Vagina (tissue), 2 donors: ENCODE measurements at regions not wholly inside any gene's neighbourhood (a gene's known extent, or its start where the extent isn't known, plus 50 kb on each side); places are given as distances from the start of the nearest gene placed in this dataset.

Source experiments
- DNase-seq, 2 donors: peaks; one replicate each; pipeline ENCODE4 v3.0.0-alpha.2; 2017; ENCODE audit errors: extremely low spot score in 2 of 2
- H3K27ac ChIP-seq: fragments of 200-600 bp; sonication (generic); one replicate; pipeline ENCODE4 v1.5.1; 2019
- H3K27me3 ChIP-seq: fragments of 200-600 bp; sonication (generic); one replicate; pipeline ENCODE4 v1.5.1; 2019
- H3K36me3 ChIP-seq, 2 donors: fragments of 200-600 bp; sonication (generic); one replicate each; pipeline ENCODE4 v1.5.1; 2017 to 2019
- H3K4me1 ChIP-seq: fragments of 200-600 bp; sonication (generic); one replicate; pipeline ENCODE4 v1.5.1; 2019
- H3K4me3 ChIP-seq, 2 donors: fragments of 200-600 bp; sonication (generic); 1 replicate in 1 of 2; 2 replicates in 1 of 2; pipeline ENCODE4 v1.5.1; 2016 to 2019
- H3K9me3 ChIP-seq: fragments of 200-600 bp; sonication (generic); one replicate; pipeline ENCODE4 v1.5.1; 2019
- POLR2A ChIP-seq, 2 donors: fragments of 450-650 bp; IDR thresholded peaks; one replicate each; pipeline ENCODE4 v1.6.1; 2017; ENCODE audit warnings: antibody characterized with exemption in 2 of 2, mild to moderate bottlenecking in 2 of 2, moderate library complexity in 2 of 2
- POLR2AphosphoS5 ChIP-seq, 2 donors: sonication (generic); formaldehyde crosslinking; IDR thresholded peaks; one replicate each; pipeline ENCODE4 v1.9.0; 2017; ENCODE audit warnings: antibody characterized with exemption in 2 of 2, mild to moderate bottlenecking in 2 of 2, low read depth in 1 of 2; ENCODE audit not compliant: insufficient read depth in 1 of 2
- intact Hi-C: fragments of 100-400 bp; cut with DNase I; formaldehyde crosslinking; loops from one replicate; pipeline ENCODE4 v1.15.1; 2023
- TF ChIP-seq, protein P1 (sequence below), 3 experiments: fragments of 450-650 bp in 2 of 3; fragments of 200-600 bp in 1 of 3; sonication (generic) in 1 of 3; IDR thresholded peaks; one replicate each; pipeline ENCODE4 v1.5.1; 2017 to 2019; ENCODE audit warnings: antibody characterized with exemption in 3 of 3, mild to moderate bottlenecking in 2 of 3, moderate library complexity in 2 of 3

DNA sequence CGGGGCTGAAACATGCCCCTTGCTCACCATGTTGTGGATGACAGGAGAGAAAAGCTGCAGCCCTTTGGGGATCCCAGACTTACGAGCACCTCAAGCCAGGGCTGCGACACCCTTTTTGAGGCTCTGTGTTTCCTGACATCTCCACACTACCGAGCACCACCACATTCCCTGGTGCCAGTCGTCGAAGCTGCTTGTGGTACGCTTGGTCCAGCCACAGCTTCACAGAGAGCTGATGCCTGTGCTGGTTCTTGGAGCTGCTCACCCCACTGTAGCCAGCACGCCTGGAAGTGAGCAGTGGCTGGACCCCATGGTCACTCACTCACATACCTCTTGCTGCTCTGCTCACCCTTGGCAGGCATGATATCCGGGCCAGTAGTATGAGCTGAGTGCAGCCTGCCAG lies 367.5 kb downstream of the SLITRK6 start:
- no peak for DNase-seq
- H3K4me1 ChIP-seq: no peaks in the 10 kb centered on the region
- no peaks in the 10 kb centered on the region for H3K27me3 ChIP-seq
- TF ChIP-seq, protein P1, sequence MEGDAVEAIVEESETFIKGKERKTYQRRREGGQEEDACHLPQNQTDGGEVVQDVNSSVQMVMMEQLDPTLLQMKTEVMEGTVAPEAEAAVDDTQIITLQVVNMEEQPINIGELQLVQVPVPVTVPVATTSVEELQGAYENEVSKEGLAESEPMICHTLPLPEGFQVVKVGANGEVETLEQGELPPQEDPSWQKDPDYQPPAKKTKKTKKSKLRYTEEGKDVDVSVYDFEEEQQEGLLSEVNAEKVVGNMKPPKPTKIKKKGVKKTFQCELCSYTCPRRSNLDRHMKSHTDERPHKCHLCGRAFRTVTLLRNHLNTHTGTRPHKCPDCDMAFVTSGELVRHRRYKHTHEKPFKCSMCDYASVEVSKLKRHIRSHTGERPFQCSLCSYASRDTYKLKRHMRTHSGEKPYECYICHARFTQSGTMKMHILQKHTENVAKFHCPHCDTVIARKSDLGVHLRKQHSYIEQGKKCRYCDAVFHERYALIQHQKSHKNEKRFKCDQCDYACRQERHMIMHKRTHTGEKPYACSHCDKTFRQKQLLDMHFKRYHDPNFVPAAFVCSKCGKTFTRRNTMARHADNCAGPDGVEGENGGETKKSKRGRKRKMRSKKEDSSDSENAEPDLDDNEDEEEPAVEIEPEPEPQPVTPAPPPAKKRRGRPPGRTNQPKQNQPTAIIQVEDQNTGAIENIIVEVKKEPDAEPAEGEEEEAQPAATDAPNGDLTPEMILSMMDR (IDR thresholded peaks at IDR 0.05): no peak
- TF ChIP-seq POLR2AphosphoS5 (IDR thresholded peaks at IDR 0.05; ENCODE audit: insufficient read depth in 1 of 2, low read depth in 1 of 2): no peak
- no peak for TF ChIP-seq POLR2A (IDR thresholded peaks at IDR 0.05)
- H3K4me3 ChIP-seq: no peak overlapping the region
- no peaks in the 10 kb centered on the region for H3K9me3 ChIP-seq
- H3K27ac ChIP-seq: no peak overlapping the region
- intact Hi-C loops: no loop called here
- no peaks in the 10 kb centered on the region for H3K36me3 ChIP-seq

DNA sequence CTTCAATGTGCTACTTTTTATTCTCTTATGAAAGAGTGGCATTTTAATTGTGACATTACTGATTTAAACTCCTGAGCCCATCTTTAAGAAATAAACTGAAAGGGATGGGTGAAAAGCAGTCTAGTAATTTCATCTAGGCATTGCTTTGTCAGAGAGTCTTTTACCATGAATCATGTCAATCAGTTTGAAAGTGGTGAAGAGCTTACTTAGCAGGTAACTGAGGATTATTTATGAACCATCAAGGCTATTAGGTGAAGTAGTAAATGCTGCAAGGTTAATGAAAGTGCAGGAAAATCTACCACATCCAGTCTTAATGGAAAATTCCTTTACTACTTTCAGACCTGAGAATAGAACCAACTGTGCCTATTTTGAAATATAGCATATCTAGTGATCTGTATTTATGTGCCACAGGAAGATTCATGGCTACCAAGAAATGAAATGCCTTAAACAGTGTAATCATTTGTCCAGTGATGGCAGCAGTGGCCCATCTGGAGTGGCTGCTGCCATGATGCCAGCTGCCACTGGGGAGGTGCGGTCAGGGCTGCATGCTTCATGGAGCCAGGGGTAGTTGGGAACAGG lies 368.9 kb downstream of the SLITRK6 start:
- H3K36me3 ChIP-seq: no peaks in the 10 kb centered on the region
- H3K4me1 ChIP-seq: no peaks in the 10 kb centered on the region
- no peak for DNase-seq
- H3K27ac ChIP-seq: no peak overlapping the region
- TF ChIP-seq, protein P1 (IDR thresholded peaks at IDR 0.05): no peak
- no peak for TF ChIP-seq POLR2A (IDR thresholded peaks at IDR 0.05)
- TF ChIP-seq POLR2AphosphoS5 (IDR thresholded peaks at IDR 0.05; ENCODE audit: insufficient read depth in 1 of 2, low read depth in 1 of 2): no peak
- H3K4me3 ChIP-seq: no peak overlapping the region
- H3K27me3 ChIP-seq: no peaks in the 10 kb centered on the region
- no peaks in the 10 kb centered on the region for H3K9me3 ChIP-seq
- intact Hi-C loops: no loop called here

- no peaks in the 10 kb centered on the region for H3K36me3 ChIP-seq
- intact Hi-C loops: no loop called here
- H3K27me3 ChIP-seq: no peaks in the 10 kb centered on the region
- H3K4me3 ChIP-seq: no peak overlapping the region
- H3K27ac ChIP-seq: no peak overlapping the region
- DNase-seq: no peak
- TF ChIP-seq, protein P1 (IDR thresholded peaks at IDR 0.05): no peak
- TF ChIP-seq POLR2A (IDR thresholded peaks at IDR 0.05): no peak
- TF ChIP-seq POLR2AphosphoS5 (IDR thresholded peaks at IDR 0.05; ENCODE audit: insufficient read depth in 1 of 2, low read depth in 1 of 2): no peak
- no peaks in the 10 kb centered on the region for H3K9me3 ChIP-seq
- H3K4me1 ChIP-seq: no peaks in the 10 kb centered on the region
These were observed 371.8 kb downstream of the SLITRK6 start for GRCh38 chr13:85427416-85427815.

- H3K27ac ChIP-seq: no peak overlapping the region
- DNase-seq: no peak
- H3K4me3 ChIP-seq: no peak overlapping the region
- no peak for TF ChIP-seq POLR2A (IDR thresholded peaks at IDR 0.05)
- TF ChIP-seq POLR2AphosphoS5 (IDR thresholded peaks at IDR 0.05; ENCODE audit: insufficient read depth in 1 of 2, low read depth in 1 of 2): no peak
- TF ChIP-seq, protein P1 (IDR thresholded peaks at IDR 0.05): no peak
- H3K36me3 ChIP-seq: no peaks in the 10 kb centered on the region
- intact Hi-C loops: no loop called here
- H3K4me1 ChIP-seq: no peaks in the 10 kb centered on the region
- H3K9me3 ChIP-seq: no peaks in the 10 kb centered on the region
- H3K27me3 ChIP-seq: no peaks in the 10 kb centered on the region
These were observed 379.1 kb downstream of the SLITRK6 start for GRCh38 chr13:85420136-85420535.

GRCh38 chr13:85419611-85420010 lies 379.6 kb downstream of the SLITRK6 start:
- Histone ChIP-seq H3K27me3 (no peaks in the 10 kb centered on the region), H3K9me3 (no peaks in the 10 kb centered on the region), H3K36me3 (no peaks in the 10 kb centered on the region), H3K4me3 (no peak overlapping the region), H3K4me1 (no peaks in the 10 kb centered on the region), H3K27ac (no peak overlapping the region)
- intact Hi-C loops: no loop called here
- DNase-seq: no peak
- TF ChIP-seq, protein P1 (IDR thresholded peaks at IDR 0.05): no peak
- TF ChIP-seq POLR2AphosphoS5 (IDR thresholded peaks at IDR 0.05; ENCODE audit: insufficient read depth in 1 of 2, low read depth in 1 of 2) (no peak), POLR2A (IDR thresholded peaks at IDR 0.05) (no peak)
